ENCODE measurements at regions not wholly inside any gene's neighbourhood (a gene's known extent, or its start where the extent isn't known, plus 50 kb on each side); places are given as distances from the start of the nearest gene placed in this dataset.

GRCh38 chr13:87792878-87793277 is 121.7 kb downstream of the SLITRK5 start:
- no peak for TF ChIP-seq ZNF121 (CRISPR knock-in tag; IDR thresholded peaks at IDR 0.05)
- 0 out of 2 replicates have a peak, but pooled peaks have one; percentile 23 for TF ChIP-seq CTCF (IDR thresholded peaks at IDR 0.05)
- no peak for TF ChIP-seq NR1H2 (CRISPR knock-in tag; IDR thresholded peaks at IDR 0.05)
- TF ChIP-seq ZBTB21 (CRISPR knock-in tag; IDR thresholded peaks at IDR 0.05; ENCODE audit: borderline replicate concordance), result no peak
- no peak for TF ChIP-seq ZNF416 (CRISPR knock-in tag; IDR thresholded peaks at IDR 0.05)
- 0 out of 2 replicates have a peak, but pooled peaks have one; percentile 11 for TF ChIP-seq ZNF423 (CRISPR knock-in tag; IDR thresholded peaks at IDR 0.05)
- TF ChIP-seq E2F5 (CRISPR knock-in tag; IDR thresholded peaks at IDR 0.05), result no peak
- no peak for TF ChIP-seq HMGA2 (CRISPR knock-in tag; IDR thresholded peaks at IDR 0.05)
- no peak for TF ChIP-seq GABPB1 (CRISPR knock-in tag; IDR thresholded peaks at IDR 0.05)
- no peak for TF ChIP-seq MAX (CRISPR knock-in tag; IDR thresholded peaks at IDR 0.05)
- TF ChIP-seq E2F1 (CRISPR knock-in tag; IDR thresholded peaks at IDR 0.05), result no peak
- no peak for TF ChIP-seq ZNF219 (CRISPR knock-in tag; IDR thresholded peaks at IDR 0.05; ENCODE audit: borderline replicate concordance)
